ENCODE measurements at regions not wholly inside any gene's neighbourhood (a gene's known extent, or its start where the extent isn't known, plus 50 kb on each side); places are given as distances from the start of the nearest gene placed in this dataset.

DNA sequence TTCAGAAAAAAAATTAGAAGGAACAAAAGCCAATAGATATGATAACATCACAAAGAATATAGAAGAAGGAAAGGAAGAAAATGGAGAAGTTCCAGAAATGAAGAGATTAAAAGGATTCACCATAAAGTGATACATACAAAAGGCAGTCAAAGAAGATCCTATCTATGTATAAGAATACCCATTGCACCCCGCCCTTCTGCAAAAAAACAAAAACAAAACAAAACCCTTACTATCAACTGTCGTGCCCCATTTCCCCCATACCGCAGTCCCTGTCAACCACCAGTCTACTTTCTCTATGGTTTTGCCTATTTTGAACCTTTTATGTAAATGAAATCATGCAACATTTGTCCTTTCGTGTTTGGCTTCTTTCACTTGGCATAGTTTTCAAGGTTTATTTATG lies 385.6 kb downstream of the PRDM5 start:
- no peaks in the 10 kb centered on the region for H3K27me3 ChIP-seq (ENCODE audit: control insufficient read depth, insufficient read depth, low read length, poor library complexity, severe bottlenecking)
- H3K4me1 ChIP-seq (ENCODE audit: control insufficient read depth, insufficient read depth, low read length) = no peaks in the 10 kb centered on the region
- no peak overlapping the region for H3K27ac ChIP-seq (ENCODE audit: insufficient read depth, low read depth, low read length, poor library complexity, severe bottlenecking)
- H3K4me3 ChIP-seq (ENCODE audit: insufficient read depth, low read depth, low read length) = no peak overlapping the region
- 93 to 96% methylated on average over 4 of the region's 4 CpGs for WGBS, 2 experiments
- H3K9me3 ChIP-seq (ENCODE audit: control insufficient read depth, low read length) = no peaks in the 10 kb centered on the region
- no peaks in the 10 kb centered on the region for H3K36me3 ChIP-seq (ENCODE audit: control insufficient read depth, insufficient read depth, low read length)

DNA sequence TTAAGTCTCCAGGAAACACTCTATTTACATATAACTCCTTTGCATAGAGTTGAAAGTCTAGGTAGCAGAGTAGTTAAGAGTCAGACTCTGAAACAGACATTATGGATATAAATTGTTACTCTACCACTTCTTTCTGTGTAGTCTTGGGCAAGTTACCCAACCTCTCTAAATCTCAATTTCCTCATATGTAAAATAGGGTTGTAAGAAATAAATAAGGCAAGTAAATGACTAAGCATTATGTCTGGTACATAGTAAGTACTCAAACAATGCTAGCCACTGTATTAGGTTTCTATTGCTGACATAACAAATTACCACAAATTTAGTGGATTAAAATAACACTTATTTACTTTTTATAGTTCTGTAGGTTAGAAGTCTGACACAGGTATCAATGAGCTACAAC lies 394.1 kb downstream of the PRDM5 start:
- Histone ChIP-seq H3K36me3 (ENCODE audit: control insufficient read depth, insufficient read depth, low read length) (no peaks in the 10 kb centered on the region), H3K4me3 (ENCODE audit: insufficient read depth, low read depth, low read length) (no peak overlapping the region), H3K4me1 (ENCODE audit: control insufficient read depth, insufficient read depth, low read length) (no peaks in the 10 kb centered on the region), H3K27me3 (ENCODE audit: control insufficient read depth, insufficient read depth, low read length, poor library complexity, severe bottlenecking) (no peaks in the 10 kb centered on the region), H3K27ac (ENCODE audit: insufficient read depth, low read depth, low read length, poor library complexity, severe bottlenecking) (no peak overlapping the region), H3K9me3 (ENCODE audit: control insufficient read depth, low read length) (no peaks in the 10 kb centered on the region)

DNA sequence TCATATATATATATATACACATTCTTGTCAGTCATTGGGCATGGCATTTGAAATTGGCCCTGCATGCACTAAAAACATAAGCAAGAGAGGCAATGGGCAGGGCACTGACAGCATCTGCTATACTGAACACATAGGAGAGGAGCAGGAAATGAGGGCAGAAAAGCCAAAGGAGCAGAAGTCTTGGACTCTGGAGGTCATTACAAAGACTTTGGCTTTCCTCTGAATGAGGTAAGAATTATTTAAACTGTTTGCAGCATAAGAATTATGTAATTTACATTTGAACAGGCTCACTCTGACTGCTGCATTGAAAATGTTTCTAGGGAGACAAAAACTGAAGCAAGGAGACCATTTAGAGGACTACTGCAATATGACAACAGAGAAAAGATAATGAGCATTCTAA lies 396.5 kb downstream of the PRDM5 start:
- H3K27me3 ChIP-seq (ENCODE audit: control insufficient read depth, insufficient read depth, low read length, poor library complexity, severe bottlenecking) = no peaks in the 10 kb centered on the region
- no peaks in the 10 kb centered on the region for H3K4me1 ChIP-seq (ENCODE audit: control insufficient read depth, insufficient read depth, low read length)
- no peak overlapping the region for H3K27ac ChIP-seq (ENCODE audit: insufficient read depth, low read depth, low read length, poor library complexity, severe bottlenecking)
- H3K9me3 ChIP-seq (ENCODE audit: control insufficient read depth, low read length) = no peaks in the 10 kb centered on the region
- no peaks in the 10 kb centered on the region for H3K36me3 ChIP-seq (ENCODE audit: control insufficient read depth, insufficient read depth, low read length)
- H3K4me3 ChIP-seq (ENCODE audit: insufficient read depth, low read depth, low read length) = no peak overlapping the region

DNA sequence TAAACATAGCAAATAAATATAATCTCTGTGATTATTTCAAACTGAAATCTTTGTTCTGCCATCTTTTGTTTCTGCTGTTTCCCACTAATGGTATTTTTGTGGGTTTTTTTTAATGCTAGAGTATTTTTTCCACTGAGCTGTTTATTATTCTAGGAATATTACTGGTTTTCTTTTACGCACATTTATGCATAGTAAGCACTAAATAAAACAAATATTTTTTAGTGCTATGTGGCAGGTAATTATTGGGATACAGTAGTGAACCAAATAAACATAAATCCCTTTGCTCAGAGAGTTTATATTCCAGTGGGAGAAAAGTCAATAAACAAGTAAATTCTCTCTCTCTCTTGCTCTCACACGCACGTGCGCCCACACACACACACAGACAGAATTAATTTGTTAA lies 397.4 kb downstream of the PRDM5 start:
- Histone ChIP-seq H3K27me3 (ENCODE audit: control insufficient read depth, insufficient read depth, low read length, poor library complexity, severe bottlenecking) (no peaks in the 10 kb centered on the region), H3K36me3 (ENCODE audit: control insufficient read depth, insufficient read depth, low read length) (no peaks in the 10 kb centered on the region), H3K4me3 (ENCODE audit: insufficient read depth, low read depth, low read length) (no peak overlapping the region), H3K27ac (ENCODE audit: insufficient read depth, low read depth, low read length, poor library complexity, severe bottlenecking) (no peak overlapping the region), H3K9me3 (ENCODE audit: control insufficient read depth, low read length) (no peaks in the 10 kb centered on the region), H3K4me1 (ENCODE audit: control insufficient read depth, insufficient read depth, low read length) (no peaks in the 10 kb centered on the region)
- WGBS, 2 experiments = no CpG with 5 or more reads among the region's 4 CpGs

DNA sequence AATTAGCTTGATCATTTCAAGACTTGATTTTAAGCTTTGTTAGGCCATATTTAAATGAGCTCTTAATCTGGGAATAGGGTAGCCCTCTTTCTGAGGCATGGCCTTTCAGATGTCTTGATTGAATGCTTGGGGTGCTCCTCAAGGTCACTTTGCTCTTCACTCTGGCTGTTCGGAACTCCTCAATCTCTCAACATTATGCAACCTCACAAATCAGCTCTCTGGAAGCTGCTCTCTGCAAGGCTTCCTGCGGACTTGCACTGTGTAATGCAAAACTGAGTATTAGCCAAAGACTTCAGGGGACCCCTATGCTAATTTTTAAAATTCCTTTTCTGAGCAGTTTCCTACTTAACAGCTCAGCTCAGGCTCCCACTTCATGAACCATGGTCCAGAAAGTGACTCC lies 398.3 kb downstream of the PRDM5 start:
- no peaks in the 10 kb centered on the region for H3K9me3 ChIP-seq (ENCODE audit: control insufficient read depth, low read length)
- H3K4me3 ChIP-seq (ENCODE audit: insufficient read depth, low read depth, low read length) = no peak overlapping the region
- 44 to 45% methylated on average over 2 of the region's 2 CpGs for WGBS, 2 experiments
- H3K27ac ChIP-seq (ENCODE audit: insufficient read depth, low read depth, low read length, poor library complexity, severe bottlenecking) = no peak overlapping the region
- no peaks in the 10 kb centered on the region for H3K36me3 ChIP-seq (ENCODE audit: control insufficient read depth, insufficient read depth, low read length)
- no peaks in the 10 kb centered on the region for H3K27me3 ChIP-seq (ENCODE audit: control insufficient read depth, insufficient read depth, low read length, poor library complexity, severe bottlenecking)
- no peaks in the 10 kb centered on the region for H3K4me1 ChIP-seq (ENCODE audit: control insufficient read depth, insufficient read depth, low read length)

DNA sequence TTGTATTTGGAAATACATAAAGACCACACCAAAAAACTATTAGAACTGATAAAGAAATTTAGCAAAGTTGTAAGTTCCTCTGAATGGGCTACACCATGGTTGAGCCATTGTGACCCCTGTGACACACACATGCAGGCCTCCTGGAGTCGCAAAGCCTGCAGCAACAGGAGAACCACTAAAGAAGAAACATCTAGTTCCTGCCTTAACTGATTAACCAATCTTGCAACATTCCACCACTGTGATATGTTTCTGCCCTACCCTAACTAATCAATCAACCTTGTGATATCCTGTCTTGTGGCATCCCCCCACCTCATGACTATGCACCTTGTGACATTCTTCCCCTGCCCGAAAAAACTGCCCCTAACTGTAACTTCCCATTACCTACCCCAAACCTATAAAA lies 401.8 kb downstream of the PRDM5 start:
- H3K4me3 ChIP-seq (ENCODE audit: insufficient read depth, low read depth, low read length) = no peak overlapping the region
- no peaks in the 10 kb centered on the region for H3K36me3 ChIP-seq (ENCODE audit: control insufficient read depth, insufficient read depth, low read length)
- 97 to 99% methylated on average over 2 of the region's 2 CpGs for WGBS, 2 experiments
- H3K27me3 ChIP-seq (ENCODE audit: control insufficient read depth, insufficient read depth, low read length, poor library complexity, severe bottlenecking) = no peaks in the 10 kb centered on the region
- H3K4me1 ChIP-seq (ENCODE audit: control insufficient read depth, insufficient read depth, low read length) = no peaks in the 10 kb centered on the region
- no peak overlapping the region for H3K27ac ChIP-seq (ENCODE audit: insufficient read depth, low read depth, low read length, poor library complexity, severe bottlenecking)
- no peaks in the 10 kb centered on the region for H3K9me3 ChIP-seq (ENCODE audit: control insufficient read depth, low read length)

DNA sequence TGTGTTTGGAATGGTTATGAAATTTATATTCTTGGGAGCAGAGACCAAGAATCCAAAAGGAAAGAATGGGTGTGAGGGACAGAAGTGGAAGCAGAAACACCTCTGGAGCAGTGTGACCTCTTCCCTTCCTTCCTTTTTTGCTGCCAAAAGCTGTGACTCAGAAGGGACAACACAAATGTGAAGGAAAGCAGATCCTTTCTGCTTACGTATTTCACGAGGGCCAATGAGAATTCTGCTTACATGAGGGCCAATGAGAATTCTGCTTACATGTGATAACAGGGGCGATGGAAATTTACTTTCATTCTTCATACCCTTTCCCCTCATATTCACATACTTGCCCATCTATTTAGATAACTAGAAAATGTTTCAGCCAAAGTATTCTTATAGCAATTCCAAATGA lies 404.6 kb downstream of the PRDM5 start:
- Histone ChIP-seq H3K27ac (ENCODE audit: insufficient read depth, low read depth, low read length, poor library complexity, severe bottlenecking) (no peak overlapping the region), H3K9me3 (ENCODE audit: control insufficient read depth, low read length) (no peaks in the 10 kb centered on the region), H3K36me3 (ENCODE audit: control insufficient read depth, insufficient read depth, low read length) (no peaks in the 10 kb centered on the region), H3K4me1 (ENCODE audit: control insufficient read depth, insufficient read depth, low read length) (no peaks in the 10 kb centered on the region), H3K27me3 (ENCODE audit: control insufficient read depth, insufficient read depth, low read length, poor library complexity, severe bottlenecking) (no peaks in the 10 kb centered on the region), H3K4me3 (ENCODE audit: insufficient read depth, low read depth, low read length) (no peak overlapping the region)
- WGBS, 2 experiments = 88 to 93% methylated on average over 3 of the region's 3 CpGs

DNA sequence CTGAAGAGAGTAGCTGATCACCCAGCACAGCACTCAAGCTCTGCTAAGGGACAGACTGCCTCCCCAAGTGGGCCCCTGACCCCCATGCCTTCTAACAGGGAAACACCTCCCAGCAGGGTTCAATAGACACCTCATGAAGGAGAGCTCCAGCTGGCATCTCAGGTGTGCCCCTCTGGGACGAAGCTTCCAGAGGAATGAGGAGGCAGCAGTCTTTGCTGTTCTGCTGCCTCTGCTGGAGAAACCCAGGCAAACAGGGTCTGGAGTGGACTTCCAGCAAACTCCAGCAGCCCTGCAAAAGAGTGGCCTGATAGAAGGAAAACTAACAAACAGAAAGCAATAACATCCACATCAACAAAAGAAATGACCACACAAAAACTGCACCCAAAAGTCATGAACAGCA lies 412.8 kb downstream of the PRDM5 start:
- 80 to 86% methylated on average over 1 of the region's 1 CpG for WGBS, 2 experiments
- no peaks in the 10 kb centered on the region for H3K4me1 ChIP-seq (ENCODE audit: control insufficient read depth, insufficient read depth, low read length)
- no peaks in the 10 kb centered on the region for H3K9me3 ChIP-seq (ENCODE audit: control insufficient read depth, low read length)
- H3K4me3 ChIP-seq (ENCODE audit: insufficient read depth, low read depth, low read length) = no peak overlapping the region
- H3K27ac ChIP-seq (ENCODE audit: insufficient read depth, low read depth, low read length, poor library complexity, severe bottlenecking) = no peak overlapping the region
- H3K27me3 ChIP-seq (ENCODE audit: control insufficient read depth, insufficient read depth, low read length, poor library complexity, severe bottlenecking) = no peaks in the 10 kb centered on the region
- H3K36me3 ChIP-seq (ENCODE audit: control insufficient read depth, insufficient read depth, low read length) = no peaks in the 10 kb centered on the region

DNA sequence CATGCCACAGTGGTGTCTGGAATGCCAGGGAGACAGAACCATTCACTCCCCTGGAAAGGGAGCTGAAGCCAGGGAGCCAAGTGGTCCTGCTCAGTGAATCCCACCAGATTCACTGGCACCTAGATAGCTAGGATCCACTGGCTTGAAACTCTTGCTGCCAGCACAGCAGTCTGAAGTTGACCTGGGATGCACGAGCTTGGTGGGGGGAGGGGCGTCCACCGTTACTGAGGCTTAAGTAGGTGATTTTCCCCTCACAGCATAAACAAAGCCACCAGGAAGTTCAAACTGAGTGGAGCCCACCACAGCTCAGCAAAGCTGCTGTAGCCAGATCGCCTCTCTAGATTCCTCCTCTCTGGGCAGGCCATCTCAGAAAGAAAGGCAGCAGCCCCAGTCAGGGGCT lies 413.3 kb downstream of the PRDM5 start:
- no peaks in the 10 kb centered on the region for H3K4me1 ChIP-seq (ENCODE audit: control insufficient read depth, insufficient read depth, low read length)
- no peaks in the 10 kb centered on the region for H3K36me3 ChIP-seq (ENCODE audit: control insufficient read depth, insufficient read depth, low read length)
- H3K27me3 ChIP-seq (ENCODE audit: control insufficient read depth, insufficient read depth, low read length, poor library complexity, severe bottlenecking) = no peaks in the 10 kb centered on the region
- no peak overlapping the region for H3K27ac ChIP-seq (ENCODE audit: insufficient read depth, low read depth, low read length, poor library complexity, severe bottlenecking)
- 65 to 68% methylated on average over 4 of the region's 4 CpGs for WGBS, 2 experiments
- H3K4me3 ChIP-seq (ENCODE audit: insufficient read depth, low read depth, low read length) = no peak overlapping the region
- no peaks in the 10 kb centered on the region for H3K9me3 ChIP-seq (ENCODE audit: control insufficient read depth, low read length)

DNA sequence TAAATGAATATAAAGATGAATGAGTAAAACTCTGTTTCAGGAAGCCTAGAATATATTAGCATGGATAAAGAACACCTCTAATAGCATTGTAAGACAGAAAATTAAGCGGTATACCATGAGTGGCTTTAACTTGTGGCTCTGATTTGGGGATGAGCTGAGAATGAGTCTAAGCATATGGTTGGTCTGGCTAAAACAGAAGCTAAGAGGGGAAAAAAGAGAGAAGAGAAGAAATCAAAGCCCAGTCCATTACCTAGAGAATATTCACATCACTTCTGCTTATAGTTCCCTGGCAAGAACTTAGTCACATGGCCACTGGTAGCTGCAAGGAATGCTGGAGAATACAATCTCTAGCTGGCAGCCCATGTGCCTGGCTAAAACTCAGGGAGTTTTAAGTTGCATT lies 414.5 kb downstream of the PRDM5 start:
- Histone ChIP-seq H3K36me3 (ENCODE audit: control insufficient read depth, insufficient read depth, low read length) (no peaks in the 10 kb centered on the region), H3K4me3 (ENCODE audit: insufficient read depth, low read depth, low read length) (no peak overlapping the region), H3K27ac (ENCODE audit: insufficient read depth, low read depth, low read length, poor library complexity, severe bottlenecking) (no peak overlapping the region), H3K27me3 (ENCODE audit: control insufficient read depth, insufficient read depth, low read length, poor library complexity, severe bottlenecking) (no peaks in the 10 kb centered on the region), H3K4me1 (ENCODE audit: control insufficient read depth, insufficient read depth, low read length) (no peaks in the 10 kb centered on the region), H3K9me3 (ENCODE audit: control insufficient read depth, low read length) (no peaks in the 10 kb centered on the region)
- 94 to 100% methylated on average over 1 of the region's 1 CpG for WGBS, 2 experiments

DNA sequence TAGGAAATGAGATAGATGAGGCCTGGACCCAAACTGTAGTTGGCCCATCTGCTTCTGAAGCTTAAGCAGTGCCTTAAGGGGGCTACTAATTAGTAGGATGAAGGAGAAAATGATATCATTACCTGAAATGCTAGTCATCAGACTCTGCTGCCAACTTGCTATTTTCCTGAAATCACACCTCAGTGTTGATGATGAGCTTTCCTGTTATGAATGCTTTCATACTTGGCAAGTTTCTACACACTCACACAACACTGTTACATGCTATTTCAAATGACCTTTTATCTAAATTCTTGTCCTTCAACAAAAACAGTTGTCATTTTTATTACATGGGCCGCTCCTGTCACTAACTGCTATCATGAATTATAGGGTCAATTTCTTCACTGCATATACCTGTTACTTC lies 416.0 kb downstream of the PRDM5 start:
- WGBS, 2 experiments = 95% methylated on average over 1 of the region's 1 CpG
- no peaks in the 10 kb centered on the region for H3K27me3 ChIP-seq (ENCODE audit: control insufficient read depth, insufficient read depth, low read length, poor library complexity, severe bottlenecking)

More for the DNA sequence above, 416.0 kb downstream of the PRDM5 start:
- Histone ChIP-seq H3K27ac (ENCODE audit: insufficient read depth, low read depth, low read length, poor library complexity, severe bottlenecking) (no peak overlapping the region), H3K4me3 (ENCODE audit: insufficient read depth, low read depth, low read length) (no peak overlapping the region), H3K4me1 (ENCODE audit: control insufficient read depth, insufficient read depth, low read length) (no peaks in the 10 kb centered on the region), H3K9me3 (ENCODE audit: control insufficient read depth, low read length) (no peaks in the 10 kb centered on the region), H3K36me3 (ENCODE audit: control insufficient read depth, insufficient read depth, low read length) (no peaks in the 10 kb centered on the region)

All from ectodermal cell (in vitro differentiated cells).